Muscle of arm (tissue), 1 donor: ENCODE measurements at regions not wholly inside any gene's neighbourhood (a gene's known extent, or its start where the extent isn't known, plus 50 kb on each side); places are given as distances from the start of the nearest gene placed in this dataset.

ENCODE experiments used
- DNase-seq: peaks from one replicate; pipeline ENCODE4 v3.0.0-alpha.2; 2013

DNA sequence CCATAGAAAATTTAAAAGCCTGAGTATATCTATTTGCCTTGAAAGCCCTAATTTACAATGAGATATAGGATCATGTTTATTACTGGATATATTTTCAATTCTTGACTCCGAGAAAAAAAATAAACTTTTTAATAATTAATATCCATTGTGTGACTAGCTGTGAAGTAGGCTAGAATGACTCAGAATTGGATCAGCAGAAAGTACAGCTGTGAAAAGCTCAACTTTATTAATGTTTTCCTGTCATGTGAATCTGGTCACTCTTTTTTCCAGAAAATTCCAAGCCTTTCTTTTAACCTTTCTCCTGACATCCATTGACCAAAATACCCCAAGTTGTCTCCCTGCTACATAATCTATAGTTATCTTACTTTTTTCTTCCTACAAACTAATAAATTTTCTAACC lies 171.8 kb upstream of the PACRGL start:
- DNase-seq: no peak

DNA sequence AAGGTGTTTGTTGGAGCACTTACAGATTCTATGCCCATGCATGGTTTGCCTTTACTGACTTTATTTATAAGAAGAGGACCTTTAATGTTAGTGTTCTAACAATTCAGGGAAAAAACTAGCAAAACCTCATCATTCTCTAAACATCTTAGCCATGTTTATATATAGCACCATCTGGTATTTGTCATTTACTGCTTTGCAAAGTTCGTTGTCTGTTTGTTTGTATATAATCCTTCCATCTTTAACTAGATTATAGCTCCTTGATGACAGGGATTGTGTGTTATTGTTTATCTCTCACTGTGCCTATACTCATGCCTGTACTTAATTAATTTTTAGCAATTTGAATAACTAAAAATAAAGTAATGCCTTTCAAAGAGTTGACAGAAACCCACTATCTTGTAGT lies 170.6 kb upstream of the PACRGL start:
- no peak for DNase-seq

DNA sequence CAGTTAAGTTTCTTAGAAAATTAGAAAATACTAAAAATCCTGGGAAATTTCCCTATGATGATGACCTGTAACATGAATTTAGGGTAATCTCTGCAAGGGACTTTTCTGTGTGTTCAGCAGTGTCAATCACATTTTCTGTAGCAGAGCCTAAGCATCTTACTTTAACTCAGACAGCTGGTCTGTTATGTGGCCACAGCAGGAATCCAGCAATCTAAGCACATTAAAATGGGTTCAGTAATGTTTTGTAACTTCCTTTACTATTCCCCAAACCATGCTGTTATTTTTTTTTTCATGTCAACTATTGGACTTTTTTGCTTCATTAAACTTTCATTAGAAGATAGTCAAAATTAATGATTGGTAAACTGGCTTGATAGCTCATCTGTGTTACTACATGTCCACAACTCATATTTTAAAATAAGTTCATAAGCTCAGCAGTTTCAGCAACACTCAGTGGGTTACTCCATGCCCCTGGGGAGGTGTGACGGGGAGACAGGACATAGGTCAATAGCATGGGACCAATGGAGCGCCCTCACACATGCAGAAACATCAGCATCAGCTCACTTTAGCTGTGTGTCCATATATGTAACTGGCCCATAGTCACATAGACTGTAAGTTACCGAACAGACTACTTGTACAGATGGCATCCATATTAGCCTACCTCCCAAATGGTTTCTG lies 168.0 kb upstream of the PACRGL start:
- DNase-seq: no peak

DNA sequence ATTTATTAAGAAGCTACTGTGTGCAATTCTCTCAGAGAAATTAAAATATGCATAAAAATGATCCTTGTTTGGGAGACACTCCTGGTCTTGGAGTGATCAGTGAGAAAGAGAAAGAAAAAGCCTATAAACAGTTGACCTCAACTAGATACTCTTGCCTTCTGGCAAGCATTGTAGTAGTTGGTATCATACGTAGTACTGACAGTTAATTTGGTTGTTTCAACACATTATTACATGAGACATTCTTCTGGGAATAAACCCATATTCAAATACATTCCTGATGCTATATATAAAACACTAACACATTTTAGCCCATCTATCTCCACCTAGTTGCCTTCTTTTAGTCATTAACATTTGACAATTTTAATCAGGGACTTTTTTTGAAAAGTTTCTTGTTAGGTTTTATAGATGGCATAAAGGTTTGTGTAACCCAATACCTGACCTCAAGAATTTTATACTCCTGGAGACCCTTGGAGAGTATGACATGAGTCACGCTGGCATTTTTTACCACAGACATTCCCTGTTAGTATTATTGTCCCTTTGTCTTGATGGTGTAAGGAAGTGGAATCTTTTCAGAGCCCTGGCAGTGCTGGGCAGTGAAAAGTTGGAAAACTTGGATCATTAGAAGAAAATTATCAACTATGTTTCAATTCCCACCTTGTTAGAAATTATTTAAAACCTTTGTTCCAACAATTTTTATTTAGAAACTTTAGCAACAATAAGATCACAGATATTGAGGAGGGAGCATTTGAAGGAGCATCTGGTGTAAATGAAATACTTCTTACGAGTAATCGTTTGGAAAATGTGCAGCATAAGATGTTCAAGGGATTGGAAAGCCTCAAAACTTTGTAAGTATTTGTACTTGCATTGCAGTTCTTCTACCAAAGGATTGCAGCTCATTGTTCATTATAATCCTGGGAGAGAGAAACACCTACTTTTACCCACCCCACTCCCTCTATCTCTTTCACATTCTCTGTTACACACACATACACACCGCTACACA lies 167.1 kb upstream of the PACRGL start:
- no peak for DNase-seq

DNA sequence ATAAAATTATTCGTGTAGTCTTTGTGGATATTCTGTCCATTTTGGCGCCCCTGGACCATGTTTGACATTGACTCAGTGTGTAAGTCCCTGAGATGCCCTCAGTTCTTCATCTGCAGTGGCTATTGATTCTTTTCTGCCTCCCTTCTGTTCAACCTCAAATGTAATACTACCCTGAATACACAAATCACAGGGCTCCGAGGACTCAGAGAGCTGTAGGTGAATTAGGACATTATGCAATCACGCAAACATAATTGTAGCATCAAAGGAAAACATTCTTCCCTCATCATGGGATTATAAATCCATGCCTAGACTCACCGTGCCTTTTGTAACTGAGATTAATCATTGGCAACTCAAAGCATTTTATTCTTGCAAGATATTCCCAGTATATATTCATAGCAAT lies 161.4 kb upstream of the PACRGL start:
- DNase-seq: no peak

DNA sequence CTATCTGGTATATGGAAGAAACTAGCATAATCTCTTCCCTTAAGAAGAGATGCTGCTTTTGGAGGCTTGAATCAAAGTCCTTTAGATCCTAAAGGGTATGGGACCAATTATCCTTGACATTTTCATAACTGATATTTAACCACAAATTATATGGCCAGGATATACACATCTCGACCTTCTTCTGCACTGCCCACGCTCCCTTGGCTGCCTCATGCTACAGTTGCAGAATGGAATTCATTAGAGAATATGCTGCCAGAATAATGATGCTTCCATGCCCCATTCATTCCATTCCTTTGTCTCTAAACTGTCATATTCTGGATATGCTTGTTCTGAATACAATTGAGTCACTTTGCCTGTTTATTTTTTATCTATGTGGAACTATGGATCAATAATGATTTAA lies 157.1 kb upstream of the PACRGL start:
- DNase-seq: no peak

DNA sequence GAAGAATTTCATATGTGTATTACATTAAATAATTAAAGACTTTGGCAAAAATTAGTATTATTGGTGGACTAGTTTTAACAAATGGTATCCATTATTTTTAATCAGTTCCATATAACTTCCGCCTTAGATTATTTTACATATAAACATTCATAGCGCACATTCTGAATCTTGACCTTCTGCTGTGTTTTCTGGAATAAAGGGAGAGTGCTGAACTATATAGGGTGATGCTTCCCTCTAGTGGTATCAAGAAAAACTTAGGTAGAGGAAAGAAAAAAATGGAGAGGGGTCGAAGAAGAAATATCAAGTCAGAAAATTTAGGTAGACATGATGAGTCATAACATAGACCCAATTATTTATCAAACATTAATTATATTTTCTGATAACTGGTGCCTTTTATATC lies 155.6 kb upstream of the PACRGL start:
- peak; percentile 32 for DNase-seq

DNA sequence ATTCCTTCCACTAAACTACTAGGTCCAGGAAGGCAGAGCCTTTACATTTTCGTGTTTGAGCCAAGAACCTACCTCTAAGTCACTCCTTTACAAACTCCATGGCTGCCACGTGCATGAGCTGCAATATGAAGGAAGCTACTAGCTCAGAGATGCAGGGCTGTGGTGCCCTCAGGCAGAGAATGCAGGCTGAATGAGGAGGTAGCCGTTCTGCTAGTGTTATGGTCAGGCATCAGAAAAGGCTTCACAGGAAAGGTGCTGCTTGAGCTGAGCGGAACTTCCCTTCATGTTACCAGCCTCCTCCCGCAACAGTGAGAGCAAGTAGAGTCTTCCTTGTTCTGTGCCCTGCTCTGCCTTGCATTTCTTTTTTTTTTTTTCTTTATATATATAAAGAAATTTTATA lies 148.3 kb upstream of the PACRGL start:
- DNase-seq: no peak

DNA sequence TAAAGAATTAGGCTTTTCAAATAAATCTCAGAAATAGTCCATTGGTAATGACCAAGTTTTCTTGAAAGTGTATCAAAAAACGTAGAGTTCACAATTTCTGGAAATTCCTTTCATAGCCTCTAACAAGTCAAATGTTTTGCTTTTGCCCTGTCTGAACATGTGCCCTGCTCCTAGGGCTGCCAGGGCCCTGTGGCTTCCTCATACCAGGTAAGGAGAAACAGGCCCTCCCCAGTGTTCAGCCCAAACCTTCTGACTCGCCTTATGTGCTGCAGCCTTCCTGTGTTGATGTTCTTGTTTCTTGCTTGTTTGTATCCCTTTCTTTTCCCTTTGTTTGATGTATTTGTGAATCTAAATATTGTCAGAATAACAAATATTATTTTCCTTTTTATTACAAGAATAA lies 146.1 kb upstream of the PACRGL start:
- DNase-seq: no peak

DNA sequence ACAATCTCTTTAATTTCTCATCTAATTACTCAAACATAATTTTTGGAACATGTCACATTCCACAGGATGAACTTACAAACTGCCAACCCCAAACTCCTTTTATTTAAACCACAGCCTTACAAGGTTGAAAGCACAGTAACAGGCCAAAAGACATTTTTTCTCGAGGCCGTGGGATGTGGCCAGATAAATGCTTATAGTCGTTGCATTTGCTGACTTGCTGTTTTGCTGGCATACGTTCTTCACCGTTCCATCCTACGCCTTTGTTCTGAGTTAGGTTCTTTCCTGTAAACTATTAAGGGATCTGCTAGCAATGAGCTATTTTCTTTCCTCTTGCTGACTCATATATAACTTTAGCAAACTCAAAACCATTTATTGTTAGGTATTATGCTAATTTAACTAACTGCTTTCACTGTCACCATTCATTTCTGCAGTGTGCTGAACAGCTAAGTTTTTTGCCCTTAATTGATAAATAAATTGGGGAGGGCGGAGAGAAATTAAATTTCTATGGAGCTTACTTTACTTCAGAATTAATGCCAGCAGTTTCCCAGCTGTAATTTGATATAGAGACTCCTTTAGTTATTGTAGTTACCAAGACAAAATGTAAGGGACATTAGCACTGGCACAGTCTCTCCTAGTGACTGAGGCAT lies 135.1 kb upstream of the PACRGL start:
- no peak for DNase-seq

DNA sequence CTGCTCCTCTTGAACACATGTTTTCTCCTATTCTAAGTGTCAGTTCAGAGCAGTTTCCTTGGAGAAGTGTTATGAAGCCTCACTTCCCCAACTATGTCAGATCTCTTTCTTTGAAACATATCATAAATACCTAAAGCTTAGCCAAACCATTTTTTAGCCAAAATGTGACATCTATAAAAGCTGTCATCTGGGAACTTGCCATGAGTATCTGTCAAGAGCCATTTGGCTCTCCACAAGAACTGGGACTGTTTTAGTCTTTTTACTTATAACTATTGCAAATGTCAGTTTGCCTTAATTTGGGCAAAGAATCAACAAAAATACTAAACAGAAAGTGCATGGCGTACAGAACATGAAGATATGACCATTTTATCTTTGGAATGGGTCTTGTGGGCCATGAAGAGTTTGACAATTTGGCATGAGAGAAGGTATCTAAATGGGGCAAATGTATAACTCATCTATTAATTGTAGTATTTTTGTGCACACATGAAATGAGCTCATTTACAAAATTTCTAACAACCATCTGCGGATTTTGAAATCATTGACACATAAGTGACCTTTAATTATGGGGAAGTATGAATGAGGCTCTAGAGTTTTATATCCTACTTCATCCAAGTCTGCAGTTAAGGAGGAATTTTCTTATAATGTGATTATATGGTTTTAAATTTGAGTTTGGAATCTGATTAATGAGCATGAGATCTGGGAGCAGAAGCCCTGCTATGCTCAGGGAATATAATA lies 129.1 kb upstream of the PACRGL start:
- peak; percentile 22 for DNase-seq

DNA sequence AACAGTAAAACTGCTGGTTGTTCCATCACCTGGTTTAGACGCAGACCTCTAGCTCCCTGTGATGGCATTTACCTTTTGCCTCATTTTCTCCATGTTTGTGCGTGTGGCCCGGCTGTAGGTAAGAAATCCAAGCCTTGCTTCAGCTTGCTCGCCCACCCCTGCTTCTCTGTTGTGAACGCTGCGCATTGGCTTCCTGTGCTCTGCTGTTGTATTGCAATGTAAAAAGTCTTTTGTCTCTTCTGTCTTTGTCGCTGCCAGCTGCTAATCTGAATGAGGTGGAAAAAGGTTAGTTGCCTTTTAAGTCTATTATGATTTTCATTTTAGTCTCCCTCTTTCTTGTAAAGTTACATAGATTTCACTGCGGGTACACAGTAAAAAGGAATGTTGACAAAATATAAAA lies 127.3 kb upstream of the PACRGL start:
- no peak for DNase-seq

DNA sequence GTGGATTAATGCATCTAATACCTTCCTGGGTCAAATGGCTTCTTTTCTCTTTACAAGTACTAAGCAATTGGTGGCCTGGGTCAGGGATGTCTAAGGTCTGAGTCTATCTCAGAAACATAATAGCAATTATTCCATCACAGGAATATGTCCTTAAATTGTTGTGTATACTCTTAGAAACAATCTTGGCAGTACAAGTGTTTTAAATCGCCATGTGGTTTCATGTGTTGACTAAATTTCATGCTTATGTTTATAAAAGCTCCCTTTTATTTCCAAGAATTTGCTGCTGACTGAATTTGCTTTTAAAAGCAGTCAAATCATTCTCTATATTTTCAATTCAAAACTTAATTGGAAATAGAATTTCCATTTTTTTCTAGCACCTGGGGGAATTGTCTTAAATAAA lies 125.3 kb upstream of the PACRGL start:
- no peak for DNase-seq

DNA sequence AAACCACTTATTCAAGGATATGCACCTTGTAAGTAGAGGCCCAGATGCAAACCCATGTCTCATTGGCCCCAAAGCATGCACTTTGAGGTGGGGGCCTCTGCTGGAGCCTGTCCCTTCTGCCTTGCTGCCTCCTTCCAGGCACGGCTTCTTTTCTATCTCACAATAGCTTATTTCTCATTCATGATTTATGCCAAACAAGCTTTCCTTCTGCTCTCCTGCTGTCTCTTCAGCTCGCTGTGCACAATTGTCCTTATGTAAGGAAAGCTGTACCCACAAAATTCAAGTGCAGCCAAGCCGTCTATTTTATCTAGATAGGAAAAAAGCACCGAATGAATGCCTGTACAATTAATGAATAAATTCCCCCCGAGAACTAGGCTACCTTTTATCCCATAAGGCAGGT lies 124.8 kb upstream of the PACRGL start:
- no peak for DNase-seq

DNA sequence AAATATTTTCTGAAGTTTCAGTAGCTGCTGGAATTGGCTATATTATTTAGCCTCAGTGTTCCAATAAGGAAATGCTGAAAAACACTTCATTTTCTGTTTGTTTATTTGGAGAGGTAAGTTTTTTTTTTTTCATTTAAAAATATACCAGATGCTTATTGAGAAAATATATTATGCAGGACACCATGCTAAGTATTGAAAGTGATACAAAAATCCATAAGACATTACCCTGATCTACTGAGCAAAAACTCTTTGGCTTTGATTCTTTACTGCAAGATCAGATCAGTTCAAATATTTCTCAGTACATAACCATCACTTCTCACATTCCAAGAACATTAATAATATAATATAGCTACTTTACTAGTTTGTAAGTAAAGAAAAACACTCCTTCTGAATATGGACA lies 123.4 kb upstream of the PACRGL start:
- no peak for DNase-seq

DNA sequence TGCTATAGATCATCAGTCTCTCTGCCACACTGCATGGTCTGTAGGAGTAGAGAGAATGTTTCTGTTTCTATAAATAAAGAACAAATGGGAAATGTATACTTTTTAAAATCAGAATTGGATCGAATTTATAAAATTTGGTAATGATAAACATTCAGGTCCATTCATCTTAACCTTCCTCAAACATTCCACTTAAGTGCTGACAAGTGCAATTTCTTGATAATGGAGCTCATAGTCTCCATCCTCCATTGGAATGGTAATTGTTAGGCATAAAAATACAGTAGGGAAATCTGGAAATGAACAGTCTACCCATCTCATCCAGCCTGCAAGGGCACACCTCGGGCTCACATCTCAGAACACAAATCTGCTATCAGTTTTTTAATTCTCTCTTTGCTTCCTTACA lies 122.6 kb upstream of the PACRGL start:
- no peak for DNase-seq

DNA sequence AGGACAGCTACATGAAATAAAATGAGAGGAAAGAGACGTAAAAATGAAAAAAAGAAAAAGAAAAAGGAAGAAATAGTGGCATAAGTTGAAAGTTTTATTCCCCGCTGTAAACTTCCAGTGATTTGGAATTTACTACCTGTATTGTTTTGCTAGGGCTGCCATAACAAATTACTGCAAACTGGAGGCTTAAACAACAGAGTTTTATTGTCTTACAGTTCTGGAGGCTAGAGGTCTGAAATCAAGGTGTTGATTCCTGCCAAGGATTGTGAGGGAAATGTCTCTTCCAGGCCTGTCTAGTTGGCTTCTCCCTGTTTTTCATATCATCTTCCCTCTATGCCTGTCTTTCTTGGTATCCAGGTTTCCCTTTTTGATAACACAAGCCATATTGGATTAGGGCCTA lies 119.4 kb upstream of the PACRGL start:
- DNase-seq: no peak

DNA sequence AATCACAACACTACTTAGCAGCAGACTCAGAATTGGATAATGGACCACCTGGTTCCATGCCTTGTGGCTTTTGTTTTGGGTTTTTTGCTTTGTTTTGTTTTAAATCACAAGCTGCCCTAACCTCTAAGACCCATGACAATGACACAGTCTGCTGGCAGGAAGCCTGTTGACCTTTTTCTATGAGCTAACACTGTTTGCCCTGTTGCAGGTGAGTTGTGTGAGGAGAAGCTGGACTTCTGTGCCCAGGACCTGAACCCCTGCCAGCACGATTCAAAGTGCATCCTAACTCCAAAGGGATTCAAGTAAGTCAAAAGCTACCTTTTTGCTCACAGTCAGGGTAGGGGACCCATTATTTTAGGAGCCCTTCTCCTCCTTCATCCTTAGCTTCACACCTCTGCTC lies 110.8 kb upstream of the PACRGL start:
- no peak for DNase-seq

DNA sequence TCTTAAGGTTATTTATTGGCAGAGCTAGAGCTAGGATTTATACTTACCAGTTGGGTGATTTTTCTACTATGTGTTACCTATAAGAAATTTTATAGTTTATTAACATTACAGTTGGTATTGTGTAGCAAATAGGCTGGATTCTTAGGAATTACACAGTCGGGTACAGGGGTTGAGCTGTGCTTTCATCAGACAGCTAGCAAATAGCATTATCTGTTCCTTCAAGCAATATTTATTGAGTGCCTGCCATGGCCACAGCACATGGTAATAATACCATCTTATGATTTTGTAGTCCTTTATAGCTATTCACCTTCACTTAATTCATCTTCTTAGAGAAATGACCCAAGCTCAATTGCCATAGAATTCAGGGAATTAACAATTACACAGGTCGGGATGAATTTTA lies 109.4 kb upstream of the PACRGL start:
- DNase-seq: no peak

DNA sequence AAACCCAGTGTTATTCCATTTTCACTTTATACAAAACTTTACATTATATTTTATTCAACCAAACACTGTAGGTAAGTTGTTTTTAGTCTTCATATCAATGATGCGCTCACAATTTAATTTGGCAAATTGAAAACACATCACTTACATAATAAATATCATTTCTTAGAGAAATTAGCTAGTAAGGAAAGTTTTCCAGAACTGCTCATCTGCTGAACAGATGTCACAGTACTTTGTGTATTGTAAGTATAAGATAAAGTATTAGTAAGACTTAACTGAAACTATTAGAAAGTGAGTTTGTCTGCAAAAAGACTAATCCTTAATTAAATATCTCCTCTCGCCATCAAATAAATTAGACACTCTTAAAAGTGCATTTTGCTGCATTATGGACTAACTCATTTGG lies 108.7 kb upstream of the PACRGL start:
- DNase-seq: no peak

DNA sequence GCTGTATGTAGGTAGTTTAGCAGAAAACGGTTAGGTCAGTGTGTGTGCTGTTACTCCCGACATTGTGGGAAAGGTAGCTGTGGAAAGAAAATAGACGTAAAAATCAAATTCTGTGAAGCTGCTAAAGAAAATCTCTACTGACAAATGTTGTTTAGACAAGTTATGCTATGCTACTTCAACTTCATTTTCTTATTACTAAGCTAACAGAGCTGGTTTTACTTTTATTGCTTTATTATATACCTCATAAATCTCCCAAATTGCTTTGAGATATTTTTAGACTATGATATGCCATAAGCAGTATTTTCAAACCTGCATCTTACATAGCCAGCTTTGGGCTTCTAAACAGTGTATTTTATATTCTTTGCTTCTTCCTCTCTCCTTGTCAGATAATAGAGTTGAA lies 108.2 kb upstream of the PACRGL start:
- DNase-seq: no peak

DNA sequence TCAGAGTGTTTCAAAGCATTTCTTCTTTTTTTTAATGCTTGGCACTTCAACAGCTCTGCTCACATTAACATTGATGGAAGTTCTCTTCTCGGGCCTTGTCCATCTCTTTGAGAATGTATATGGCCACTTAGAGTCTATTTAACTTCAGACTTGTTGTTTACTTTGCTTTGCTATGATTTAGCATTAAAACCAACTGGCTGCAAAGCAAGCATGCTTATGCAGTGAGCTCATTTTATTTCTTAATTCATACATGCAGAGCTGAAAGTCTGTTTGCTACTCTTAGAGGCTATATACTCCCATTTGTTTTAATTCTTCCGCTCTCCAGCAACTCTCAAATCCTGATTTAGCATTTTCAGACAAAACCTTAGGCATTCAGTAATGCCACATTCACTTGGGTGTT lies 107.6 kb upstream of the PACRGL start:
- no peak for DNase-seq
